Endothelial cell of umbilical vein (primary cell): ENCODE measurements at regions not wholly inside any gene's neighbourhood (a gene's known extent, or its start where the extent isn't known, plus 50 kb on each side); places are given as distances from the start of the nearest gene placed in this dataset.

Source experiments
- BruUV-seq: library from RNA; stranded (reverse); fragments of 400-500 nt; replicated peaks from 2 replicates; lab custom pipeline; 2021; lab: Mats Ljungman, UMichigan
- CTCF ChIA-PET: fragments of 300-600, 350-600 bp; sonication (Branson Sonifier 250); formaldehyde crosslinking; loops from one replicate; lab custom pipeline; 2021; ENCODE audit warnings: antibody characterized with exemption, inconsistent platforms; lab: Charles Lee
- POLR2A ChIA-PET: fragments of 300-600, 350-600 bp; sonication (Branson Sonifier 250); formaldehyde crosslinking; loops from one replicate; lab custom pipeline; 2021; ENCODE audit warnings: antibody characterized with exemption, inconsistent platforms; lab: Charles Lee
- DNase-seq: peaks from one replicate; pipeline ENCODE4 v3.0.0-alpha.2; 2011; ENCODE audit warnings: low read depth, low spot score
- FAIRE-seq: peaks from 2 replicates; lab custom pipeline; 2011; peaks lifted over from hg19 to GRCh38; lab: Jason Lieb, UNC
- H2AFZ ChIP-seq: 2 replicates; pipeline ENCODE4 v1.6.0; 2012; ENCODE audit warnings: low read depth, low read length, control low read depth, inconsistent platforms
- H3K27ac ChIP-seq: 2 replicates; pipeline ENCODE4 v1.5.1; 2011; ENCODE audit warnings: low read depth, mild to moderate bottlenecking, control low read depth, low read length, moderate library complexity; ENCODE audit not compliant: insufficient read depth
- H3K27me3 ChIP-seq, 2 experiments: 2 replicates each; pipeline versions ENCODE4 v1.6.0 to v1.6.1; 2011; ENCODE audit warnings: low read length in 2 of 2, mixed read lengths in 1 of 2; ENCODE audit not compliant: control insufficient read depth in 2 of 2, insufficient read depth in 2 of 2
- H3K36me3 ChIP-seq, 2 experiments: 2 replicates in 1 of 2; 3 replicates in 1 of 2; pipeline ENCODE4 v1.5.1; 2011; ENCODE audit warnings: low read length in 2 of 2, mild to moderate bottlenecking in 1 of 2, moderate library complexity in 1 of 2; ENCODE audit not compliant: control insufficient read depth in 2 of 2, insufficient read depth in 2 of 2; ENCODE audit errors: extremely low read depth in 1 of 2
- H3K4me1 ChIP-seq: 3 replicates; pipeline ENCODE4 v1.5.1; 2011; ENCODE audit warnings: mild to moderate bottlenecking, low read length; ENCODE audit not compliant: control insufficient read depth, insufficient read depth; ENCODE audit errors: extremely low read depth
- H3K4me2 ChIP-seq: 2 replicates; pipeline ENCODE4 v1.6.1; 2011; ENCODE audit warnings: low read length, control low read depth, mixed read lengths; ENCODE audit not compliant: insufficient read depth
- H3K4me3 ChIP-seq, 3 experiments: fragments of 200-600 bp in 1 of 3; sonication (generic), shearing (Covaris generic) in 1 of 3; replicated peaks in 1 of 3; 2 replicates each; pipeline ENCODE4 v1.5.1; 2011 to 2016; ENCODE audit warnings: control low read depth in 3 of 3, low read length in 3 of 3, mild to moderate bottlenecking in 2 of 3, inconsistent platforms in 1 of 3, low read depth in 1 of 3, moderate library complexity in 1 of 3; ENCODE audit not compliant: insufficient read depth in 1 of 3
- H3K79me2 ChIP-seq: 2 replicates; pipeline ENCODE4 v1.6.0; 2012; ENCODE audit warnings: low read length, inconsistent platforms; ENCODE audit not compliant: control insufficient read depth, insufficient read depth
- H3K9ac ChIP-seq: replicated peaks from 2 replicates; pipeline ENCODE3; 2011; ENCODE audit warnings: low read length, control low read depth; ENCODE audit not compliant: insufficient read depth; ENCODE audit errors: extremely low read depth
- H3K9me1 ChIP-seq: replicated peaks from 3 replicates; pipeline ENCODE4 v1.6.0; 2011; ENCODE audit warnings: mild to moderate bottlenecking, low read length; ENCODE audit not compliant: control insufficient read depth, insufficient read depth; ENCODE audit errors: extremely low read depth
- H3K9me3 ChIP-seq: replicated peaks from 2 replicates; pipeline ENCODE4 v1.5.1; 2012; ENCODE audit warnings: low read length, inconsistent platforms; ENCODE audit not compliant: control insufficient read depth, insufficient read depth
- H4K20me1 ChIP-seq: replicated peaks from 2 replicates; pipeline ENCODE3; 2011; ENCODE audit warnings: mild to moderate bottlenecking, low read length; ENCODE audit not compliant: control insufficient read depth, insufficient read depth; ENCODE audit errors: extremely low read depth
- EZH2 ChIP-seq: IDR thresholded peaks from 2 replicates; pipeline ENCODE4 v1.6.1; 2012; ENCODE audit warnings: borderline replicate concordance, low read depth, mild to moderate bottlenecking, moderate library complexity, low read length, inconsistent platforms; ENCODE audit not compliant: severe bottlenecking
- FOS ChIP-seq: IDR thresholded peaks from 2 replicates; pipeline ENCODE4 v1.6.1; 2011; ENCODE audit warnings: mild to moderate bottlenecking, low read length, moderate library complexity, borderline replicate concordance; ENCODE audit not compliant: insufficient read depth
- GATA2 ChIP-seq: IDR thresholded peaks from 2 replicates; pipeline ENCODE4 v1.7.0; 2011; ENCODE audit warnings: low read depth, mild to moderate bottlenecking, moderate library complexity, mixed read lengths, low read length; ENCODE audit not compliant: insufficient read length, insufficient read depth
- JUN ChIP-seq: IDR thresholded peaks from 2 replicates; pipeline ENCODE4 v1.6.1; 2011; ENCODE audit warnings: borderline replicate concordance, low read depth; ENCODE audit not compliant: insufficient read length, insufficient read depth
- MAX ChIP-seq: IDR thresholded peaks from 2 replicates; pipeline ENCODE4 v1.6.1; 2011; ENCODE audit not compliant: insufficient read depth, insufficient read length
- MYC ChIP-seq: IDR thresholded peaks from one replicate; pipeline ENCODE4 v1.6.1; 2011; ENCODE audit warnings: mild to moderate bottlenecking, low read depth, low read length
- POLR2A ChIP-seq: IDR thresholded peaks from 2 replicates; pipeline ENCODE4 v1.6.1; 2012; ENCODE audit warnings: low read depth, mild to moderate bottlenecking, control low read depth, low read length
- POLR2AphosphoS5 ChIP-seq: IDR thresholded peaks from 2 replicates; pipeline ENCODE4 v1.6.1; 2012; ENCODE audit warnings: low read depth, mild to moderate bottlenecking, control low read depth, low read length, moderate library complexity; ENCODE audit not compliant: insufficient read depth
- dilution Hi-C: fragments of 300-500 bp; cut with MboI; formaldehyde crosslinking; loops from one replicate; pipeline ENCODE4 v1.15.0; 2019; ENCODE audit warnings: low sequenced_read_pairs; ENCODE audit not compliant: extremely low pct_ligation_motif_present
- intact Hi-C: fragments of 100-400 bp; cut with micrococcal nuclease; formaldehyde crosslinking; loops from one replicate; pipeline ENCODE4 v1.10.0; 2022
- TF ChIP-seq, protein P1 (sequence below), 2 donors: IDR thresholded peaks; 1 replicate in 1 of 2; 2 replicates in 1 of 2; pipeline ENCODE4 v1.5.1; 2011; ENCODE audit warnings: low read length in 2 of 2, mild to moderate bottlenecking in 2 of 2, moderate library complexity in 2 of 2, control low read depth in 1 of 2, inconsistent platforms in 1 of 2, low read depth in 1 of 2; ENCODE audit not compliant: insufficient read depth in 1 of 2; ENCODE audit errors: extremely low read depth in 1 of 2

- no peaks in the 10 kb centered on the region for H3K9me1 ChIP-seq
- no peak overlapping the region for H3K4me2 ChIP-seq
- BruUV-seq: no TSS peak
- H3K4me3 ChIP-seq: no peak overlapping the region
- H3K9ac ChIP-seq: no peak overlapping the region
- H4K20me1 ChIP-seq: no peaks in the 10 kb centered on the region
- H3K36me3 ChIP-seq: no peaks in the 10 kb centered on the region
- CTCF ChIA-PET: no interaction called here
- H2AFZ ChIP-seq: no peak overlapping the region
- no peaks in the 10 kb centered on the region for H3K79me2 ChIP-seq
- DNase-seq (no peak), FAIRE-seq (no peak)
- H3K9me3 ChIP-seq: no peaks in the 10 kb centered on the region
- no peaks in the 10 kb centered on the region for H3K4me1 ChIP-seq
- POLR2A ChIA-PET: no interaction called here
- H3K27ac ChIP-seq: no peak overlapping the region
- TF ChIP-seq, protein P1, sequence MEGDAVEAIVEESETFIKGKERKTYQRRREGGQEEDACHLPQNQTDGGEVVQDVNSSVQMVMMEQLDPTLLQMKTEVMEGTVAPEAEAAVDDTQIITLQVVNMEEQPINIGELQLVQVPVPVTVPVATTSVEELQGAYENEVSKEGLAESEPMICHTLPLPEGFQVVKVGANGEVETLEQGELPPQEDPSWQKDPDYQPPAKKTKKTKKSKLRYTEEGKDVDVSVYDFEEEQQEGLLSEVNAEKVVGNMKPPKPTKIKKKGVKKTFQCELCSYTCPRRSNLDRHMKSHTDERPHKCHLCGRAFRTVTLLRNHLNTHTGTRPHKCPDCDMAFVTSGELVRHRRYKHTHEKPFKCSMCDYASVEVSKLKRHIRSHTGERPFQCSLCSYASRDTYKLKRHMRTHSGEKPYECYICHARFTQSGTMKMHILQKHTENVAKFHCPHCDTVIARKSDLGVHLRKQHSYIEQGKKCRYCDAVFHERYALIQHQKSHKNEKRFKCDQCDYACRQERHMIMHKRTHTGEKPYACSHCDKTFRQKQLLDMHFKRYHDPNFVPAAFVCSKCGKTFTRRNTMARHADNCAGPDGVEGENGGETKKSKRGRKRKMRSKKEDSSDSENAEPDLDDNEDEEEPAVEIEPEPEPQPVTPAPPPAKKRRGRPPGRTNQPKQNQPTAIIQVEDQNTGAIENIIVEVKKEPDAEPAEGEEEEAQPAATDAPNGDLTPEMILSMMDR (IDR thresholded peaks at IDR 0.05; ENCODE audit: extremely low read depth in 1 of 2, insufficient read depth in 1 of 2, low read depth in 1 of 2, low read length in 2 of 2): no peak
- TF ChIP-seq POLR2AphosphoS5 (no peak), JUN (no peak), FOS (no peak), MYC (no peak), MAX (no peak)
- dilution Hi-C loops (no loop called here), intact Hi-C loops (no loop called here)
- peaks cover 0 to 2% of the 10 kb centered on the region in 2 experiments for H3K27me3 ChIP-seq
Measured at GRCh38 chr14:66434464-66434863, 51.7 kb upstream of the CCDC196 start.

- Histone ChIP-seq H3K4me3 (no peak overlapping the region), H3K36me3 (no peaks in the 10 kb centered on the region), H3K9me3 (no peaks in the 10 kb centered on the region), H2AFZ (no peak overlapping the region), H3K27me3 (peaks cover 0 to 2% of the 10 kb centered on the region in 2 experiments), H3K4me2 (no peak overlapping the region), H3K79me2 (no peaks in the 10 kb centered on the region), H3K9me1 (no peaks in the 10 kb centered on the region), H3K4me1 (no peaks in the 10 kb centered on the region), H4K20me1 (no peaks in the 10 kb centered on the region), H3K9ac (no peak overlapping the region), H3K27ac (no peak overlapping the region)
- no peak for TF ChIP-seq FOS
- TF ChIP-seq GATA2: no peak
- TF ChIP-seq, protein P1 (IDR thresholded peaks at IDR 0.05; ENCODE audit: extremely low read depth in 1 of 2, insufficient read depth in 1 of 2, low read depth in 1 of 2, low read length in 2 of 2): no peak
- TF ChIP-seq MYC: no peak
- no peak for TF ChIP-seq POLR2A
- TF ChIP-seq MAX: no peak
- no peak for TF ChIP-seq EZH2
- no peak for TF ChIP-seq JUN
- no peak for TF ChIP-seq POLR2AphosphoS5
- intact Hi-C loops: no loop called here
- dilution Hi-C loops: no loop called here
- no peak for FAIRE-seq
- CTCF ChIA-PET: no interaction called here
- DNase-seq: no peak
- no TSS peak for BruUV-seq
- POLR2A ChIA-PET: no interaction called here
Measured at GRCh38 chr14:66435683-66436082, 50.5 kb upstream of the CCDC196 start.
